Uterus (tissue), 2 donors: ENCODE measurements at regions not wholly inside any gene's neighbourhood (a gene's known extent, or its start where the extent isn't known, plus 50 kb on each side); places are given as distances from the start of the nearest gene placed in this dataset.

ENCODE experiments used
- CTCF ChIP-seq, 4 experiments: fragments of 200-600 bp in 2 of 4; fragments of 450-650 bp in 2 of 4; sonication (generic) in 2 of 4; IDR thresholded peaks; one replicate each; pipeline ENCODE4 v1.5.1; 2016 to 2019; ENCODE audit warnings: antibody characterized with exemption in 4 of 4, mild to moderate bottlenecking in 2 of 4, moderate library complexity in 1 of 4
- POLR2A ChIP-seq, 2 donors: fragments of 450-650 bp; IDR thresholded peaks; one replicate each; pipeline ENCODE4 v1.6.1; 2016; ENCODE audit warnings: antibody characterized with exemption in 2 of 2, mild to moderate bottlenecking in 1 of 2, moderate library complexity in 1 of 2

- no peak for TF ChIP-seq CTCF (IDR thresholded peaks at IDR 0.05)
- TF ChIP-seq POLR2A (IDR thresholded peaks at IDR 0.05), result no peak
Observed at GRCh38 chr11:92302770-92303169, 78.2 kb downstream of the FAT3 start.
